Activated gamma-delta T cell treated with Interleukin-2 at 50 U/mL for 16 hours (primary cell): ENCODE measurements at regions not wholly inside any gene's neighbourhood (a gene's known extent, or its start where the extent isn't known, plus 50 kb on each side); places are given as distances from the start of the nearest gene placed in this dataset.

ENCODE experiments used
- DNase-seq: peaks from one replicate; pipeline ENCODE4 v3.0.0-alpha.2; 2020

GRCh38 chrX:39729981-39730661, 367.6 kb downstream of the BCOR start:
- DNase-seq: no peak

- peak; percentile 43 for DNase-seq
Observed at GRCh38 chrX:39730662-39731329, 367.0 kb downstream of the BCOR start.

- no peak for DNase-seq
Observed at GRCh38 chrX:39731330-39731667, 366.5 kb downstream of the BCOR start.

- no peak for DNase-seq
Observed at GRCh38 chrX:39731735-39732134, 366.0 kb downstream of the BCOR start.

- DNase-seq: no peak
Observed at GRCh38 chrX:39733745-39734144, 364.0 kb downstream of the BCOR start.

GRCh38 chrX:39734174-39734776, 363.5 kb downstream of the BCOR start:
- DNase-seq: no peak

- no peak for DNase-seq
Observed at GRCh38 chrX:39736216-39737211, 361.2 kb downstream of the BCOR start.

- DNase-seq: no peak
Observed at GRCh38 chrX:39739585-39739984, 358.2 kb downstream of the BCOR start.

- no peak for DNase-seq
Observed at GRCh38 chrX:39740078-39740477, 357.7 kb downstream of the BCOR start.

- DNase-seq: no peak
Observed at GRCh38 chrX:39741904-39742303, 355.9 kb downstream of the BCOR start.

GRCh38 chrX:39745818-39746217, 351.9 kb downstream of the BCOR start:
- DNase-seq: no peak

GRCh38 chrX:39749135-39749534, 348.6 kb downstream of the BCOR start:
- DNase-seq: no peak

GRCh38 chrX:39749728-39750127, 348.0 kb downstream of the BCOR start:
- no peak for DNase-seq

- no peak for DNase-seq
Observed at GRCh38 chrX:39750256-39750790, 347.4 kb downstream of the BCOR start.

GRCh38 chrX:39750848-39751247, 346.9 kb downstream of the BCOR start:
- no peak for DNase-seq

- DNase-seq: no peak
Observed at GRCh38 chrX:39752815-39753214, 344.9 kb downstream of the BCOR start.

- no peak for DNase-seq
Observed at GRCh38 chrX:39753293-39753996, 344.3 kb downstream of the BCOR start.

GRCh38 chrX:39755143-39756032, 342.4 kb downstream of the BCOR start:
- no peak for DNase-seq

- DNase-seq: no peak
Observed at GRCh38 chrX:39756086-39756883, 341.5 kb downstream of the BCOR start.

GRCh38 chrX:39757971-39758370, 339.8 kb downstream of the BCOR start:
- no peak for DNase-seq
